KOPT-K1 (cell line): ENCODE measurements at regions not wholly inside any gene's neighbourhood (a gene's known extent, or its start where the extent isn't known, plus 50 kb on each side); places are given as distances from the start of the nearest gene placed in this dataset.
"Not testable (repeated sequence)": the region's sequence is repeated elsewhere in the genome, so short reads cannot be mapped to it uniquely, and the experiment has no call there.

Experiments
- H3K27ac ChIP-seq: fragments of 200-600 bp; sonication (generic); 2 replicates; pipeline ENCODE4 v1.5.1; 2016; ENCODE audit warnings: antibody characterized with exemption, mild to moderate bottlenecking, low read depth, low read length; ENCODE audit not compliant: poor library complexity, severe bottlenecking
- H3K36me3 ChIP-seq: fragments of 200-600 bp; sonication (generic); 2 replicates; pipeline ENCODE4 v1.5.1; 2017; ENCODE audit warnings: antibody characterized with exemption, mild to moderate bottlenecking, low read length, moderate library complexity; ENCODE audit not compliant: insufficient read depth
- H3K9me3 ChIP-seq: fragments of 200-600 bp; sonication (generic); 2 replicates; pipeline ENCODE4 v1.5.1; 2017; ENCODE audit warnings: antibody characterized with exemption, low read length, mild to moderate bottlenecking; ENCODE audit not compliant: insufficient read depth, poor library complexity, severe bottlenecking

GRCh38 chr6:118708744-118709143 lies 57.4 kb upstream of the CEP85L start:
- Histone ChIP-seq H3K36me3 (peaks cover 17% of the 10 kb centered on the region; the same call in 1 of the 2 replicates), H3K9me3 (no peaks in the 10 kb centered on the region), H3K27ac (peak overlapping the region; percentile 94)

DNA sequence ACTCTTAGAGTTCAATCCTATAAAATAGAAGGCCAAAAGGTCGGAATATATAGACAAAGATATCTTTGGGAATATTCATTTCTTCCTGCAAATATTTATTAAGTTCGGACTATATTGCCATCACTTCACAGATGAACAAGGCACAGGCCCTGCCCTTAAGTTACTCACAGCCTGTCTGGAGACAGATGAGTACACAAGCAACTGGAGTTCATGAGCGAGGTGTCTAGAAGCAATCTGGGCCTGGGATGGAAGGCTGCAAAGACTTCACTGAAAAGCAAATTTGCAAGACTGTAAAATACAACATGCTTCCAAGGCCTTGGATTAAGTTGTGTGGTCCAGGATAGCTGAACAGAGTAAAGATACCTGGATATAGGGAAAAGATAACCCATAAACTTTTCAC lies 56.7 kb upstream of the CEP85L start:
- Histone ChIP-seq H3K36me3 (peaks cover 22% of the 10 kb centered on the region), H3K27ac (peak overlapping the region; percentile 94), H3K9me3 (no peaks in the 10 kb centered on the region)

- H3K27ac ChIP-seq, result peak overlapping the region; percentile 62
- H3K9me3 ChIP-seq, result no peaks in the 10 kb centered on the region
- H3K36me3 ChIP-seq, result peaks cover 23% of the 10 kb centered on the region
Observed at GRCh38 chr6:118706702-118707101, 55.3 kb upstream of the CEP85L start.

- peaks cover 32% of the 10 kb centered on the region for H3K36me3 ChIP-seq
- peak overlapping the region; percentile 62 for H3K27ac ChIP-seq
- H3K9me3 ChIP-seq, result no peaks in the 10 kb centered on the region
Observed at GRCh38 chr6:118705544-118706491, 54.4 kb upstream of the CEP85L start.

- Histone ChIP-seq H3K27ac (peak overlapping the region; percentile 62), H3K36me3 (peaks cover 41% of the 10 kb centered on the region)
Observed at GRCh38 chr6:118704915-118705314, 53.5 kb upstream of the CEP85L start.

GRCh38 chr6:118701260-118701659 lies 49.9 kb upstream of the CEP85L start:
- H3K9me3 ChIP-seq, H3K27ac ChIP-seq: not testable (repeated sequence)
- H3K36me3 ChIP-seq, result peaks cover 47% of the 10 kb centered on the region

More at GRCh38 chr6:118704915-118705314, 53.5 kb upstream of the CEP85L start:
- H3K9me3 ChIP-seq, result no peaks in the 10 kb centered on the region
